ENCODE measurements at regions not wholly inside any gene's neighbourhood (a gene's known extent, or its start where the extent isn't known, plus 50 kb on each side); places are given as distances from the start of the nearest gene placed in this dataset.

DNA sequence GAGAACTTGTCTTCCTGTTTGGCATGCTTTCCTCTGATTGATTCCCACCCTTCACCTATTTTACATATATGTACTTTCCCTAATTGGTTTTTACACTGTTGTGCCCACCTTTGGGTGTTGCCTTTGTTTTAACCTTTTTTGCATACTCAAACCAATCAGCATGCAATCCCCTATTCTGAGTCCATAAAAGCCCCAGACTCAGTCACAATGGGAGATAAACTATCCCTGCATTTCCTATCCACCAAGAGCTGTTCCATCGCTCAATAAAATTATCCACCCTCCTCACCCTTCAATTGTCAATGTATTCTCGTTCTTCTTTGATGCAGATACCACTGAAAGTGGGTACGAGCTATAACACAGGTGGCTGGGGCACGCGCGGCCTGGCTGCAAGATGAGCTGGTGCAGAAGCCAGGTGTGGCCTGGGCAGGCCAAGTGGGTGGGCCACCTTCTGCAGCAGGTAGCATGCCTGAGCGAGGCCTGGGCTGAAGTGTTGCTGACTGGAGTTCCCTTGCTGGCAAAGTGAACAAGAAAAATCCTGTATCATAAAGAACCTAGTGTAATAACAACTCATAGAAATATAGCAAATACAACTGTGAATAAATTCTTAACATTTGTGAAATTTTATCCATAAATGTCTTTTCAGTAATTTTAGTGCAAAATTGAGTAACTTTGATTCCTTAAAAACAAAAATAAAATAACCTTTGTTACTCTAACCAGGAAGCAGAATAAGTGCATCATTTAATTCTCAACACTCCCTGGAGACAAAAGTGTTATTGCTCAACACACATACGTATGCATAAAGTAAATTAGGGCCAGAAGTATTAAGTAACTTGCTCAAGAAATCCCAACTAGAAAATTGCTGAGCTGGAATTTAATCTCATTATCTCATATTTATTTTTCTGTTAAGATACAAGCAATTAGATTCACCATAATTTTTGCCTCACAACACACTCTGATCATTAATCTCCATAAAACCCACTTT lies 685.3 kb upstream of the EDIL3 start:
- TF ChIP-seq, protein P1, sequence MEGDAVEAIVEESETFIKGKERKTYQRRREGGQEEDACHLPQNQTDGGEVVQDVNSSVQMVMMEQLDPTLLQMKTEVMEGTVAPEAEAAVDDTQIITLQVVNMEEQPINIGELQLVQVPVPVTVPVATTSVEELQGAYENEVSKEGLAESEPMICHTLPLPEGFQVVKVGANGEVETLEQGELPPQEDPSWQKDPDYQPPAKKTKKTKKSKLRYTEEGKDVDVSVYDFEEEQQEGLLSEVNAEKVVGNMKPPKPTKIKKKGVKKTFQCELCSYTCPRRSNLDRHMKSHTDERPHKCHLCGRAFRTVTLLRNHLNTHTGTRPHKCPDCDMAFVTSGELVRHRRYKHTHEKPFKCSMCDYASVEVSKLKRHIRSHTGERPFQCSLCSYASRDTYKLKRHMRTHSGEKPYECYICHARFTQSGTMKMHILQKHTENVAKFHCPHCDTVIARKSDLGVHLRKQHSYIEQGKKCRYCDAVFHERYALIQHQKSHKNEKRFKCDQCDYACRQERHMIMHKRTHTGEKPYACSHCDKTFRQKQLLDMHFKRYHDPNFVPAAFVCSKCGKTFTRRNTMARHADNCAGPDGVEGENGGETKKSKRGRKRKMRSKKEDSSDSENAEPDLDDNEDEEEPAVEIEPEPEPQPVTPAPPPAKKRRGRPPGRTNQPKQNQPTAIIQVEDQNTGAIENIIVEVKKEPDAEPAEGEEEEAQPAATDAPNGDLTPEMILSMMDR (IDR thresholded peaks at IDR 0.05 in 8 of 11, conservative IDR thresholded peaks at IDR 0.05 in 3 of 11): no peak
- no peak for TF ChIP-seq POLR2A (IDR thresholded peaks at IDR 0.05)
